SK-N-SH (cell line): ENCODE measurements at regions not wholly inside any gene's neighbourhood (a gene's known extent, or its start where the extent isn't known, plus 50 kb on each side); places are given as distances from the start of the nearest gene placed in this dataset.
A peak's percentile ranks its signal among the peaks of the same experiment; 100 is the strongest.

Source experiments
- CTCF ChIA-PET: fragments of 300-600, 350-600 bp; formaldehyde crosslinking; extraction: SDS; loops from one replicate; lab custom pipeline; 2021; lab: Yijun Ruan, JAX
- POLR2A ChIA-PET: fragments of 350-600 bp; sonication (Branson Sonifier 250); formaldehyde crosslinking; extraction: SDS; loops from one replicate; lab custom pipeline; 2020; ENCODE audit warnings: antibody characterized with exemption, inconsistent platforms; lab: Yijun Ruan, JAX
- DNase-seq: peaks from one replicate; pipeline ENCODE4 v3.0.0; 2012
- H2AFZ ChIP-seq: fragments of 200-600 bp; sonication (generic); 2 replicates; pipeline ENCODE4 v1.8.1; 2016; ENCODE audit warnings: antibody characterized with exemption, mild to moderate bottlenecking, low read depth
- H3F3A ChIP-seq: fragments of 200-600 bp; sonication (generic); replicated peaks from 2 replicates; pipeline ENCODE3; 2016; ENCODE audit warnings: antibody characterized with exemption, mild to moderate bottlenecking; ENCODE audit not compliant: insufficient read depth
- H3K27ac ChIP-seq, 2 experiments: fragments of 200-500 bp in 1 of 2; fragments of 200-600 bp in 1 of 2; sonication (Bioruptor generic) in 1 of 2; sonication (generic), shearing (Covaris generic) in 1 of 2; 2 replicates each; pipeline versions ENCODE4 v1.5.1 to v1.6.1; 2014 to 2016; ENCODE audit warnings: low read depth in 2 of 2, inconsistent platforms in 1 of 2, low read length in 1 of 2, mild to moderate bottlenecking in 1 of 2, mixed read lengths in 1 of 2
- H3K27me3 ChIP-seq: fragments of 200-600 bp; sonication (generic), shearing (Covaris generic); 2 replicates; pipeline ENCODE4 v1.6.1; 2016; ENCODE audit warnings: mixed run types; ENCODE audit not compliant: insufficient read depth
- H3K36me3 ChIP-seq, 2 experiments: fragments of 200-500 bp in 1 of 2; fragments of 200-600 bp in 1 of 2; sonication (Bioruptor generic) in 1 of 2; sonication (generic) in 1 of 2; replicated peaks in 1 of 2; 2 replicates each; pipeline versions ENCODE3 to v1.5.1; 2014 to 2016; ENCODE audit warnings: low read length in 1 of 2, mild to moderate bottlenecking in 1 of 2; ENCODE audit not compliant: insufficient read depth in 2 of 2, control insufficient read depth in 1 of 2
- H3K4me1 ChIP-seq, 2 experiments: fragments of 200-500 bp in 1 of 2; fragments of 200-600 bp in 1 of 2; sonication (Bioruptor generic) in 1 of 2; sonication (generic), shearing (Covaris generic) in 1 of 2; 2 replicates each; pipeline versions ENCODE4 v1.5.1 to v1.6.1; 2014 to 2016; ENCODE audit warnings: low read depth in 1 of 2, low read length in 1 of 2, mixed run types in 1 of 2; ENCODE audit not compliant: insufficient read depth in 2 of 2, control insufficient read depth in 1 of 2
- H3K4me2 ChIP-seq: fragments of 200-600 bp; sonication (generic), shearing (Covaris generic); 2 replicates; pipeline ENCODE4 v1.6.1; 2017; ENCODE audit warnings: mixed run types
- H3K4me3 ChIP-seq, 2 experiments: fragments of 200-500 bp in 1 of 2; fragments of 200-600 bp in 1 of 2; sonication (Bioruptor generic) in 1 of 2; sonication (generic), shearing (Covaris generic) in 1 of 2; 2 replicates each; pipeline versions ENCODE4 v1.5.1 to v1.8.1; 2014 to 2016; ENCODE audit warnings: low read depth in 2 of 2, inconsistent platforms in 1 of 2, low read length in 1 of 2, mild to moderate bottlenecking in 1 of 2, mixed read lengths in 1 of 2, moderate library complexity in 1 of 2
- H3K79me2 ChIP-seq: fragments of 200-600 bp; sonication (generic); 2 replicates; pipeline ENCODE4 v1.8.1; 2017; ENCODE audit warnings: mild to moderate bottlenecking; ENCODE audit not compliant: insufficient read depth
- H3K9ac ChIP-seq: fragments of 200-600 bp; sonication (generic); 2 replicates; pipeline ENCODE4 v1.6.1; 2017; ENCODE audit warnings: mixed run types
- H3K9me2 ChIP-seq: fragments of 200-600 bp; sonication (generic); 2 replicates; pipeline ENCODE4 v1.6.1; 2017; ENCODE audit warnings: mixed run types
- H3K9me3 ChIP-seq: fragments of 200-600 bp; sonication (generic); 2 replicates; pipeline ENCODE4 v1.6.1; 2017; ENCODE audit warnings: mixed run types, mild to moderate bottlenecking, moderate library complexity
- H4K20me1 ChIP-seq: fragments of 200-600 bp; sonication (generic); 2 replicates; pipeline ENCODE4 v1.6.1; 2017; ENCODE audit warnings: mild to moderate bottlenecking, mixed run types; ENCODE audit not compliant: insufficient read depth
- JUND ChIP-seq: IDR thresholded peaks from 2 replicates; pipeline ENCODE4 v1.4.0; 2012
- MEF2A ChIP-seq: IDR thresholded peaks from 2 replicates; pipeline ENCODE4 v1.4.0; 2012; ENCODE audit warnings: low read depth, borderline replicate concordance
- NFIC ChIP-seq: IDR thresholded peaks from 2 replicates; pipeline ENCODE4 v1.4.0; 2012; ENCODE audit warnings: borderline replicate concordance
- REST ChIP-seq: IDR thresholded peaks from 2 replicates; pipeline ENCODE4 v1.6.1; 2012; ENCODE audit warnings: mild to moderate bottlenecking, low read depth, low read length, moderate library complexity
- RXRA ChIP-seq: IDR thresholded peaks from 2 replicates; pipeline ENCODE4 v1.4.0; 2012; ENCODE audit warnings: low read depth, mild to moderate bottlenecking, borderline replicate concordance
- TCF12 ChIP-seq: IDR thresholded peaks from 2 replicates; pipeline ENCODE4 v1.4.0; 2012
- TEAD4 ChIP-seq: IDR thresholded peaks from 2 replicates; pipeline ENCODE4 v1.4.0; 2012; ENCODE audit warnings: mild to moderate bottlenecking, borderline replicate concordance; ENCODE audit not compliant: insufficient read depth
- YY1 ChIP-seq: IDR thresholded peaks from 2 replicates; pipeline ENCODE4 v1.4.0; 2012; ENCODE audit warnings: low read depth, mild to moderate bottlenecking
- WGBS: methylation state at CpG from one replicate; pipeline ENCODE4 v1.1.6; 2017; ENCODE audit warnings: low lambda C conversion rate; 5-methylcytosine and 5-hydroxymethylcytosine counted together
- TF ChIP-seq, protein P1 (sequence below): IDR thresholded peaks from 2 replicates; pipeline ENCODE4; 2012
- TF ChIP-seq, protein P2 (sequence below): fragments of 200-600 bp; sonication (generic); IDR thresholded peaks from 2 replicates; pipeline ENCODE4 v1.6.1; 2017; ENCODE audit warnings: antibody characterized with exemption, mild to moderate bottlenecking, moderate library complexity
- TF ChIP-seq, protein P3 (sequence below): IDR thresholded peaks from 2 replicates; pipeline ENCODE4 v1.4.0; 2012; ENCODE audit warnings: low read depth, borderline replicate concordance

GRCh38 chr11:19567996-19568395 lies 144.6 kb upstream of the NAV2 start (continued):
- TF ChIP-seq RXRA (no peak), YY1 (no peak), JUND (no peak), TCF12 (no peak), MEF2A (no peak), NFIC (no peak)
- TF ChIP-seq, protein P1, sequence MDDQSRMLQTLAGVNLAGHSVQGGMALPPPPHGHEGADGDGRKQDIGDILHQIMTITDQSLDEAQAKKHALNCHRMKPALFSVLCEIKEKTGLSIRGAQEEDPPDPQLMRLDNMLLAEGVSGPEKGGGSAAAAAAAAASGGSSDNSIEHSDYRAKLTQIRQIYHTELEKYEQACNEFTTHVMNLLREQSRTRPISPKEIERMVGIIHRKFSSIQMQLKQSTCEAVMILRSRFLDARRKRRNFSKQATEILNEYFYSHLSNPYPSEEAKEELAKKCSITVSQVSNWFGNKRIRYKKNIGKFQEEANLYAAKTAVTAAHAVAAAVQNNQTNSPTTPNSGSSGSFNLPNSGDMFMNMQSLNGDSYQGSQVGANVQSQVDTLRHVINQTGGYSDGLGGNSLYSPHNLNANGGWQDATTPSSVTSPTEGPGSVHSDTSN, result no peak
- TF ChIP-seq, protein P2, sequence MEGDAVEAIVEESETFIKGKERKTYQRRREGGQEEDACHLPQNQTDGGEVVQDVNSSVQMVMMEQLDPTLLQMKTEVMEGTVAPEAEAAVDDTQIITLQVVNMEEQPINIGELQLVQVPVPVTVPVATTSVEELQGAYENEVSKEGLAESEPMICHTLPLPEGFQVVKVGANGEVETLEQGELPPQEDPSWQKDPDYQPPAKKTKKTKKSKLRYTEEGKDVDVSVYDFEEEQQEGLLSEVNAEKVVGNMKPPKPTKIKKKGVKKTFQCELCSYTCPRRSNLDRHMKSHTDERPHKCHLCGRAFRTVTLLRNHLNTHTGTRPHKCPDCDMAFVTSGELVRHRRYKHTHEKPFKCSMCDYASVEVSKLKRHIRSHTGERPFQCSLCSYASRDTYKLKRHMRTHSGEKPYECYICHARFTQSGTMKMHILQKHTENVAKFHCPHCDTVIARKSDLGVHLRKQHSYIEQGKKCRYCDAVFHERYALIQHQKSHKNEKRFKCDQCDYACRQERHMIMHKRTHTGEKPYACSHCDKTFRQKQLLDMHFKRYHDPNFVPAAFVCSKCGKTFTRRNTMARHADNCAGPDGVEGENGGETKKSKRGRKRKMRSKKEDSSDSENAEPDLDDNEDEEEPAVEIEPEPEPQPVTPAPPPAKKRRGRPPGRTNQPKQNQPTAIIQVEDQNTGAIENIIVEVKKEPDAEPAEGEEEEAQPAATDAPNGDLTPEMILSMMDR, result no peak

DNA sequence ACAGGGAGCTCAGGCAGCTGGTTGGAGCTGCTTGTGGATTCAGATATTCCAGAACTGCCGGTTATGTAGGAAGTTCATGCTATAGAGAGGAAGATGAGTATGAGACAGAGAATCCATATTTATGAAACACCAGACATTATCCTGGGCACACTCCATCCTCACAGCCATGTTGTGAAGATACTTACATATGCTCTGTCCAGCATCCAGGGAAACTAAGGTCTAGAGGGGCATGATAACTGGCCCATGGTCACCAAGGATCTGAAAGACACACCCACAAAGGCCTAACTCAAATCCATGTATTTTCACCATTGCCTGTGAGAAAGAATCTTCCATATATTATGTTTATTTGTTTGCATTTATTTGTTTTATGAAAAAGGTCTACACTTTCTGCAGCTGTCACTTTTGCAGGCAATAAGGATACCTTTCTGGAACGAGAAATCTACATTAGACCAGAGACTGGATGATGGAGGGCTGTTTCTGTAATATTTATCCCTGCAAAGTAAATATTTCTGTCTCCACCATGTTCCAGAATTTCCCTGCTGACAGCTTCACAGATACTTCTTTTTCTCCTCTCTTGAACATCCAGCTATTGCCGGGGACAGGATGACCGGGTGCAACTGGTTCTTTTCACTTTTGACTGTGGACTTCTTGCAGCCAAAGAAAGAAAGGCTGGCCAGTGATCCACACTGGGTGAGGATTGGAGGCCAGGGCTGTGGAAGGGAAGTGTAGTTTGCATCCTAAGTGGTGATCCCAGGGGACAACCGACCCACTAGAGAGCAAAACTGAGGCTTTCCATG lies 145.9 kb upstream of the NAV2 start:
- H3K4me3 ChIP-seq, result no peak overlapping the region
- no peak for DNase-seq
- no peaks in the 10 kb centered on the region for H3K27me3 ChIP-seq
- no peak overlapping the region for H3K9ac ChIP-seq
- H4K20me1 ChIP-seq, result no peaks in the 10 kb centered on the region
- H3K9me3 ChIP-seq, result no peaks in the 10 kb centered on the region
- POLR2A ChIA-PET, result no interaction called here
- no peak overlapping the region for H2AFZ ChIP-seq
- no peak overlapping the region for H3K27ac ChIP-seq
- WGBS, result 83% methylated on average over 5 of the region's 5 CpGs
- no peaks in the 10 kb centered on the region for H3K36me3 ChIP-seq
- no peak overlapping the region for H3K4me2 ChIP-seq
- TF ChIP-seq, protein P3, sequence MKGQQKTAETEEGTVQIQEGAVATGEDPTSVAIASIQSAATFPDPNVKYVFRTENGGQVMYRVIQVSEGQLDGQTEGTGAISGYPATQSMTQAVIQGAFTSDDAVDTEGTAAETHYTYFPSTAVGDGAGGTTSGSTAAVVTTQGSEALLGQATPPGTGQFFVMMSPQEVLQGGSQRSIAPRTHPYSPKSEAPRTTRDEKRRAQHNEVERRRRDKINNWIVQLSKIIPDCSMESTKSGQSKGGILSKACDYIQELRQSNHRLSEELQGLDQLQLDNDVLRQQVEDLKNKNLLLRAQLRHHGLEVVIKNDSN, result no peak
- no peak for TF ChIP-seq YY1
- no peak for TF ChIP-seq TEAD4
- TF ChIP-seq REST, result 0 out of 2 replicates have a peak, but pooled peaks have one; percentile 50
- H3K4me1 ChIP-seq, result peaks cover 0 to 33% of the 10 kb centered on the region in 2 experiments; a peak in 2 of 4 replicates
- CTCF ChIA-PET, result interaction anchor here (1.0 to 9.0 kb wide), 8 partner anchors 9 to 337 kb away, joined by 3 to 92 read pairs (median 46); partner anchors contain the start of gene NAV2
- H3F3A ChIP-seq, result no peaks in the 10 kb centered on the region
- H3K9me2 ChIP-seq, result no peaks in the 10 kb centered on the region
- no peaks in the 10 kb centered on the region for H3K79me2 ChIP-seq
